HCT116 (cell line): ENCODE measurements at regions not wholly inside any gene's neighbourhood (a gene's known extent, or its start where the extent isn't known, plus 50 kb on each side); places are given as distances from the start of the nearest gene placed in this dataset.

Source experiments
- ATAC-seq: fragments of 200-7000 bp; cut with Tn5 transposase; 2 replicates; pipeline ENCODE4 v1.9.1; 2020; ENCODE audit warnings: mild to moderate bottlenecking, moderate library complexity
- BruUV-seq: library from RNA; stranded (reverse); fragments of 400-500 nt; replicated peaks from 2 replicates; lab custom pipeline; 2021; lab: Mats Ljungman, UMichigan
- CTCF ChIA-PET: fragments of 300-600 bp; sonication (Branson Sonifier 250); formaldehyde crosslinking; loops from one replicate; lab custom pipeline; 2021; ENCODE audit warnings: antibody characterized with exemption; lab: Charles Lee
- POLR2A ChIA-PET: fragments of 300-600, 350-600 bp; sonication (Branson Sonifier 250); formaldehyde crosslinking; loops from one replicate; lab custom pipeline; 2021; ENCODE audit warnings: antibody characterized with exemption; lab: Charles Lee
- RAD21 ChIA-PET, 2 experiments: fragments of 300-600 bp; sonication (Branson Sonifier 250); formaldehyde crosslinking; loops; one replicate each; lab custom pipeline; 2023; ENCODE audit warnings: low total read pairs in 2 of 2; ENCODE audit not compliant: uncharacterized antibody in 2 of 2, unreplicated experiment in 2 of 2, low non-redundant PET in 1 of 2; lab: Charles Lee
- DNase-seq: peaks from one replicate; pipeline ENCODE4 v3.0.0-alpha.2; 2010; ENCODE audit warnings: low read depth, low spot score
- H2AFZ ChIP-seq: fragments of 200-600 bp; shearing (Covaris generic), sonication (generic); 2 replicates; pipeline ENCODE4 v1.6.1; 2017; ENCODE audit warnings: low read depth, mixed run types, mixed read lengths, antibody characterized with exemption, low read length; ENCODE audit not compliant: poor library complexity, severe bottlenecking
- H3K27ac ChIP-seq: 2 replicates; pipeline ENCODE4 v1.5.1; 2012; ENCODE audit warnings: low read depth, low read length
- H3K27me3 ChIP-seq: fragments of 200-600 bp; sonication (generic); 2 replicates; pipeline ENCODE4 v1.6.1; 2016; ENCODE audit warnings: mixed run types, low read length, mixed read lengths; ENCODE audit not compliant: insufficient read depth
- H3K36me3 ChIP-seq, 2 experiments: fragments of 200-500 bp in 1 of 2; fragments of 200-600 bp in 1 of 2; sonication (Bioruptor generic) in 1 of 2; sonication (generic) in 1 of 2; 2 replicates each; pipeline versions ENCODE4 v1.5.1 to v1.6.1; 2014 to 2016; ENCODE audit warnings: low read length in 2 of 2, inconsistent platforms in 1 of 2, mixed read lengths in 1 of 2, mixed run types in 1 of 2; ENCODE audit not compliant: insufficient read depth in 2 of 2, control insufficient read depth in 1 of 2
- H3K4me1 ChIP-seq, 2 experiments: fragments of 200-600 bp in 1 of 2; sonication (generic) in 1 of 2; 2 replicates each; pipeline versions ENCODE4 v1.5.1 to v1.6.1; 2012 to 2017; ENCODE audit warnings: low read length in 2 of 2, inconsistent platforms in 1 of 2, mild to moderate bottlenecking in 1 of 2, mixed read lengths in 1 of 2, mixed run types in 1 of 2, moderate library complexity in 1 of 2; ENCODE audit not compliant: insufficient read depth in 2 of 2, control insufficient read depth in 1 of 2
- H3K4me2 ChIP-seq: fragments of 200-600 bp; sonication (generic); 2 replicates; pipeline ENCODE4 v1.6.1; 2017; ENCODE audit warnings: mixed run types, low read length, mixed read lengths
- H3K4me3 ChIP-seq, 2 experiments: fragments of 200-600 bp in 1 of 2; sonication (generic) in 1 of 2; replicated peaks in 1 of 2; 2 replicates each; pipeline ENCODE4 v1.5.1; 2011 to 2016; ENCODE audit warnings: low read length in 2 of 2, control low read depth in 1 of 2, low read depth in 1 of 2, mild to moderate bottlenecking in 1 of 2, mixed read lengths in 1 of 2, mixed run types in 1 of 2
- H3K79me2 ChIP-seq: fragments of 200-600 bp; sonication (generic); 2 replicates; pipeline ENCODE4 v1.6.1; 2017; ENCODE audit warnings: mild to moderate bottlenecking, mixed run types, low read length, moderate library complexity, mixed read lengths; ENCODE audit not compliant: insufficient read depth
- H3K9ac ChIP-seq: fragments of 200-600 bp; sonication (generic); 2 replicates; pipeline ENCODE4 v1.6.1; 2016; ENCODE audit warnings: low read length, mixed read lengths
- H3K9me2 ChIP-seq: fragments of 200-600 bp; sonication (generic), shearing (Covaris generic); 2 replicates; pipeline ENCODE4 v1.6.1; 2017; ENCODE audit warnings: mixed run types, mild to moderate bottlenecking, moderate library complexity; ENCODE audit not compliant: insufficient read depth
- H3K9me3 ChIP-seq, 2 experiments: fragments of 200-500 bp in 1 of 2; fragments of 200-600 bp in 1 of 2; sonication (Bioruptor generic) in 1 of 2; sonication (generic) in 1 of 2; 2 replicates each; pipeline ENCODE4 v1.6.1; 2014 to 2017; ENCODE audit warnings: low read length in 2 of 2, mixed read lengths in 2 of 2, inconsistent platforms in 1 of 2, low read depth in 1 of 2, mild to moderate bottlenecking in 1 of 2, mixed run types in 1 of 2, moderate library complexity in 1 of 2; ENCODE audit not compliant: control insufficient read depth in 1 of 2, insufficient read depth in 1 of 2
- H4K20me1 ChIP-seq: fragments of 200-600 bp; sonication (generic), shearing (Covaris generic); 2 replicates; pipeline ENCODE4 v1.6.1; 2017; ENCODE audit warnings: mixed run types, mild to moderate bottlenecking, moderate library complexity; ENCODE audit not compliant: insufficient read depth
- CTCF ChIP-seq, 3 experiments: fragments of 200-600 bp in 1 of 3; sonication (generic) in 1 of 3; IDR thresholded peaks in 2 of 3; conservative IDR thresholded peaks in 1 of 3; 2 replicates each; pipeline ENCODE4 v1.5.1; 2012 to 2017; ENCODE audit warnings: low read depth in 2 of 3, low read length in 2 of 3, antibody characterized with exemption in 1 of 3, borderline replicate concordance in 1 of 3, control low read depth in 1 of 3, mild to moderate bottlenecking in 1 of 3, mixed read lengths in 1 of 3, mixed run types in 1 of 3, moderate library complexity in 1 of 3; ENCODE audit not compliant: insufficient read depth in 1 of 3
- EGR1 ChIP-seq: IDR thresholded peaks from 2 replicates; pipeline ENCODE4 v1.6.1; 2012; ENCODE audit warnings: low read depth
- EZH2 ChIP-seq: fragments of 200-600 bp; sonication (generic); IDR thresholded peaks from 2 replicates; pipeline ENCODE4 v1.6.1; 2017; ENCODE audit warnings: antibody characterized with exemption, mixed run types
- POLR2A ChIP-seq: IDR thresholded peaks from 2 replicates; pipeline ENCODE4 v1.7.0; 2011; ENCODE audit warnings: borderline replicate concordance; ENCODE audit not compliant: insufficient read depth, insufficient read length; ENCODE audit errors: extremely low read depth
- RAD21 ChIP-seq: IDR thresholded peaks from 2 replicates; pipeline ENCODE4 v1.6.1; 2012; ENCODE audit warnings: low read depth, mild to moderate bottlenecking
- SP1 ChIP-seq: IDR thresholded peaks from 2 replicates; pipeline ENCODE4 v1.6.1; 2012; ENCODE audit warnings: low read depth
- TCF7L2 ChIP-seq: IDR thresholded peaks from 2 replicates; pipeline ENCODE4 v1.7.0; 2011; ENCODE audit warnings: borderline replicate concordance, inconsistent platforms; ENCODE audit not compliant: insufficient read depth, insufficient read length; ENCODE audit errors: extremely low read depth
- YY1 ChIP-seq: IDR thresholded peaks from 2 replicates; pipeline ENCODE4 v1.6.1; 2011; ENCODE audit warnings: low read length, low read depth, moderate library complexity, mild to moderate bottlenecking; ENCODE audit not compliant: insufficient replicate concordance; ENCODE audit errors: extremely low read depth
- intact Hi-C: fragments of 100-400 bp; cut with micrococcal nuclease; formaldehyde crosslinking; loops from 2 replicates; pipeline ENCODE4 v1.10.0; 2022

DNA sequence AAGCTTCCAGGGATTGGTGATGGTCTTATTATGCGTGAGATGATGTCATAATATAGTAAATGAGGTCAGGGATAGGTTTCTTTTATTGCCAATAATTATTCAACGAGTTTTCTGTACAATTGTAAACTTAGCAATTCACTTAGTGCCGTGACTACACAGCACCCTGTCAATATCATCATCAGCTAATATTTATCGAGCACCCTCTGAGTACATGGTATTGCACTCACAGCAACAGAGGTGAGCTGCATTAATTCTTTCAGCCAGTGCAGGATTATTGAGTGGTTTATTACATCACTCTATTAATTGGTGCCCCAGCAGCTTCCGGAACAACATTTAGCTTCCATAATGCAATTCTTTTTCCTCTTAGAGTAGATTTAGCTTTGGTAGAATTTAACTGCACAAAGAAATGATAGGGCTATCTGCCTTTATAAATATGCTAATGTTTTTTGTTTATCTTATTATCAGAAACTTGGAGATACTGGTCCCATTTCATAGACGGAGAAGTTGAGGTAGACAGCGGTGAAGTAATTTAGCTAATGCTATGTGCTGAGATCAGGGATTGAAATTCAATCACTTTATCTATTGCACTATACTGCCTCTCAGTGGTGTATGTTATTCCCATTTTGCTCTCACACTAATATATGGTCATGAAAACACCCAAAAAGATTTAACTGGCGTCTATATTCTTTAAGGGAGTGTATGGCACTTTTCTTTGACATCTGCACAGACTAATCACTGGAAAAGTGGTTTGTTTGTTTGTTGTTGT, 726.1 kb upstream of the WWC1 start:
- BruUV-seq, result no TSS peak
- no peaks in the 10 kb centered on the region for H3K79me2 ChIP-seq
- H3K9ac ChIP-seq, result no peak overlapping the region
- no peak for TF ChIP-seq EZH2
- TF ChIP-seq TCF7L2, result no peak
- no peak for TF ChIP-seq POLR2A
- no peak for TF ChIP-seq EGR1
- TF ChIP-seq YY1, result no peak
- peak in 1 of 3 experiments; percentile 41; a peak in 2 of 6 replicates for TF ChIP-seq CTCF (IDR thresholded peaks at IDR 0.05 in 2 of 3, conservative IDR thresholded peaks at IDR 0.05 in 1 of 3; ENCODE audit: borderline replicate concordance in 1 of 3, insufficient read depth in 1 of 3, low read depth in 2 of 3, low read length in 2 of 3)
- TF ChIP-seq RAD21, result peak; percentile 38
- no peak for TF ChIP-seq SP1
- H3K9me2 ChIP-seq, result no peaks in the 10 kb centered on the region
- POLR2A ChIA-PET, result no interaction called here
- no peaks in the 10 kb centered on the region for H3K4me1 ChIP-seq
- no peak overlapping the region for H2AFZ ChIP-seq
- no peak for ATAC-seq
- H3K4me3 ChIP-seq, result no peak overlapping the region
- no peaks in the 10 kb centered on the region for H4K20me1 ChIP-seq
- peaks cover 12% of the 10 kb centered on the region for H3K27me3 ChIP-seq
- H3K9me3 ChIP-seq, result no peaks in the 10 kb centered on the region
- no peak for DNase-seq
- H3K36me3 ChIP-seq, result no peaks in the 10 kb centered on the region
- no peak overlapping the region for H3K27ac ChIP-seq
- H3K4me2 ChIP-seq, result no peak overlapping the region
- intact Hi-C loops, result no loop called here
- CTCF ChIA-PET, result no interaction called here
- RAD21 ChIA-PET, result interaction anchor here in 1 of 2 experiments (0.5 kb wide), 1 partner anchor 583 kb away, joined by 7 read pairs; no protein-coding TSS in a partner anchor
